Kidney epithelial cell (primary cell): ENCODE measurements at regions not wholly inside any gene's neighbourhood (a gene's known extent, or its start where the extent isn't known, plus 50 kb on each side); places are given as distances from the start of the nearest gene placed in this dataset.
"Not testable (repeated sequence)": the region's sequence is repeated elsewhere in the genome, so short reads cannot be mapped to it uniquely, and the experiment has no call there.

Source experiments
- DNase-seq: peaks from one replicate; pipeline ENCODE4 v3.0.0-alpha.2; 2010; ENCODE audit warnings: low read depth
- H3K27me3 ChIP-seq: 2 replicates; pipeline ENCODE4 v1.6.0; 2011; ENCODE audit warnings: low read length; ENCODE audit not compliant: control insufficient read depth, insufficient read depth
- H3K36me3 ChIP-seq: 2 replicates; pipeline ENCODE4 v1.5.1; 2011; ENCODE audit warnings: low read length; ENCODE audit not compliant: control insufficient read depth, insufficient read depth
- H3K4me3 ChIP-seq: 2 replicates; pipeline ENCODE4 v1.5.1; 2011; ENCODE audit warnings: low read depth, mild to moderate bottlenecking, control low read depth, low read length
- TF ChIP-seq, protein P1 (sequence below): IDR thresholded peaks from 2 replicates; pipeline ENCODE4 v1.5.1; 2011; ENCODE audit warnings: mild to moderate bottlenecking, moderate library complexity, low read length, control low read depth, inconsistent platforms; ENCODE audit not compliant: insufficient read depth, poor library complexity, severe bottlenecking

DNA sequence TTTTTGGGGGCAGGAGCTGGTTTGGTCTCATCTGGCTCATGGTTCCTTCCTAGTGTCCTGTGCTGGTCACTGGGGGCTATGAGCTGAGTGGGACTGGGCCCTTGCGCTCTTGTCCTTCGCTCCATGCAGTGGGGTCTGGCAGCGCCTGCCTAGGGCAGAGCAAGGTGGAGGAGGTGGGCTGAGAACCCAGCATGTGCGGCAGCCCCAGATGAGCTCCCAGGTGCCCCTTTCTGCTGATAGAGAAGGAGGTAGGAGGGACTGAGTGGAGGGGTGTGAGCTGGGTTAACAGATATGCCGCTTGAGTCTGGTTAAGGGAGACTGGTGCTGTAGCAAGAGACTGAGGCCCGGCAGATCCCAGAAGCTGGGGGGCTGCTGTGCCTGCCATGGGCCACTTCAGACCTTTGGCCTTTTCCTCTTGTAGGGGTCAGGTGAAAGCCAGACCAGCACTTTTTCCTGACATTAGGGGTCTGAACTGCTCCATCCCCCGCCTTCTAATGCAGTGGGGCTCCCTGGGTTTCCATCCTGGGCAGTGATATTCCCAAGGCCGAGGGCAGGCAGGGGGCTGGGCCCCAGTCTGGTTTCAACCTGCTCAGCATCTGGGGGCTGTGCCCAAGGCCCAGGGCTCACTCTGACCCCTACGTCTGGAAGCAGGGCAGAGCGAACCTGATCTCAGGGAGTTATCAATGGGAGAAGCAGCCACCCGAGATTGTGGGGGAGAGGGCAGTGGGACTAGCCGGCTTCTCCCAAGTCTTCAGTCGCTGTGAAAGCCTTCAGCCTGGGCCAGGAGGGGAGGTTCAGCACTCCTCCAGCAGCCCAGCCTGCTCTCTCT lies 62.9 kb upstream of the PRR23C start:
- Histone ChIP-seq H3K36me3 (no peaks in the 10 kb centered on the region), H3K27me3 (peaks cover 4% of the 10 kb centered on the region), H3K4me3 (no peak overlapping the region)
- TF ChIP-seq, protein P1, sequence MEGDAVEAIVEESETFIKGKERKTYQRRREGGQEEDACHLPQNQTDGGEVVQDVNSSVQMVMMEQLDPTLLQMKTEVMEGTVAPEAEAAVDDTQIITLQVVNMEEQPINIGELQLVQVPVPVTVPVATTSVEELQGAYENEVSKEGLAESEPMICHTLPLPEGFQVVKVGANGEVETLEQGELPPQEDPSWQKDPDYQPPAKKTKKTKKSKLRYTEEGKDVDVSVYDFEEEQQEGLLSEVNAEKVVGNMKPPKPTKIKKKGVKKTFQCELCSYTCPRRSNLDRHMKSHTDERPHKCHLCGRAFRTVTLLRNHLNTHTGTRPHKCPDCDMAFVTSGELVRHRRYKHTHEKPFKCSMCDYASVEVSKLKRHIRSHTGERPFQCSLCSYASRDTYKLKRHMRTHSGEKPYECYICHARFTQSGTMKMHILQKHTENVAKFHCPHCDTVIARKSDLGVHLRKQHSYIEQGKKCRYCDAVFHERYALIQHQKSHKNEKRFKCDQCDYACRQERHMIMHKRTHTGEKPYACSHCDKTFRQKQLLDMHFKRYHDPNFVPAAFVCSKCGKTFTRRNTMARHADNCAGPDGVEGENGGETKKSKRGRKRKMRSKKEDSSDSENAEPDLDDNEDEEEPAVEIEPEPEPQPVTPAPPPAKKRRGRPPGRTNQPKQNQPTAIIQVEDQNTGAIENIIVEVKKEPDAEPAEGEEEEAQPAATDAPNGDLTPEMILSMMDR, result no peak
- DNase-seq, result no peak

DNA sequence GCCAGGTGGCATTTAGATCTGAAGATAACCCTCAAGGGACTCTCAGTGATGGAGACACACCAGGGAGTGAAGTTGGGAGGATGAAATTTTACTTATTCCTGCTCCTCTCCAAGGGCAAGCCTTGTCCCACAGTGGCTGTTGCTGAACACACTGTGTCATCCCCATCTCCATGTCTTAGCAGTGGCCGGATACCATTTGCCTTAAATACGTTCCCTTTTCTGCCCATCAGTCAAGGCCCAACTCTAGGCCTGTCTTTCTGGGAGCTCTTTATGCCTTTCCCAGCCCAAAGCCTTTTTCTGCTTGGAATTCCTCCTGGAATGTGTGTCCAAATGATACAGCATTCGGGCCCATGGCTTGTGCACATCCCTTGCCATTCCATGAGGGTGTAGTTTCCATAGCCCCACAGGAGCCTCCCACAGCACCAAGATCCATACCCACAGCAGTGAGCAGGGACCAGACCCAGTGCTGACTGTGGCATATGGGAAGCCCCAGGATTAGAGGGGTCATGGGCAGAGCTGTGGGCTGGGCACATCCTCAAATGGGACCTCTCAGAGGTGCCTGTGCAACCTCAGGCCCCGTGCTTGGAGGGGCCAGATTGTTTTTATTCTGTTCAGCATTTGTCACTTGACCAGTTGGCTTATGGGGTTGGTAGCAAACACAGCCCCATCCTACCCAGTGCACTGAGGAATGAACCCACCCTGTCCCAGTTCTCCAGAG lies 63.7 kb upstream of the PRR23C start:
- Histone ChIP-seq H3K4me3 (no peak overlapping the region), H3K36me3 (no peaks in the 10 kb centered on the region), H3K27me3 (peaks cover 4% of the 10 kb centered on the region)
- DNase-seq, result no peak
- TF ChIP-seq, protein P1, result no peak

DNA sequence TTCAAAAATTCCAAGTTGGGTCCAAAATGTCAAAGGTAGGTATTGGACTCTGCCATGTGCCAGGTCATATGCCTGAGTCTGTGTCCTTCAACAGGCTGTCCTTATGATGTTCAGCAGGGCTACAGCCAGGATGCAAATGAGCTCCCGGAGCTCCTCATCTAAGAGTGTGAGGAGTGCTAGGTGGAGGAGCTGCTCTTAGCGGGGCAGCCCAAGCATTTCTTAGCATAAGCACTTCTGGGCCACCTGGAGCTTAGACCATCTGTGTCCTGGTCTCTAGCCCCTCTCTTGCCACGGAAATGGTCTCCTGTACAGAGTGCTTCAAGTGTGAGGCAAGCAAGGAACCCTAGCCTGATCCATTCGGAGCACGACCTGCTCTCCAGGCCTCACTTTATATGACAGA lies 64.6 kb upstream of the PRR23C start:
- no peak for DNase-seq
- peaks cover 4% of the 10 kb centered on the region for H3K27me3 ChIP-seq
- no peaks in the 10 kb centered on the region for H3K36me3 ChIP-seq
- H3K4me3 ChIP-seq, result no peak overlapping the region
- TF ChIP-seq, protein P1, result no peak

DNA sequence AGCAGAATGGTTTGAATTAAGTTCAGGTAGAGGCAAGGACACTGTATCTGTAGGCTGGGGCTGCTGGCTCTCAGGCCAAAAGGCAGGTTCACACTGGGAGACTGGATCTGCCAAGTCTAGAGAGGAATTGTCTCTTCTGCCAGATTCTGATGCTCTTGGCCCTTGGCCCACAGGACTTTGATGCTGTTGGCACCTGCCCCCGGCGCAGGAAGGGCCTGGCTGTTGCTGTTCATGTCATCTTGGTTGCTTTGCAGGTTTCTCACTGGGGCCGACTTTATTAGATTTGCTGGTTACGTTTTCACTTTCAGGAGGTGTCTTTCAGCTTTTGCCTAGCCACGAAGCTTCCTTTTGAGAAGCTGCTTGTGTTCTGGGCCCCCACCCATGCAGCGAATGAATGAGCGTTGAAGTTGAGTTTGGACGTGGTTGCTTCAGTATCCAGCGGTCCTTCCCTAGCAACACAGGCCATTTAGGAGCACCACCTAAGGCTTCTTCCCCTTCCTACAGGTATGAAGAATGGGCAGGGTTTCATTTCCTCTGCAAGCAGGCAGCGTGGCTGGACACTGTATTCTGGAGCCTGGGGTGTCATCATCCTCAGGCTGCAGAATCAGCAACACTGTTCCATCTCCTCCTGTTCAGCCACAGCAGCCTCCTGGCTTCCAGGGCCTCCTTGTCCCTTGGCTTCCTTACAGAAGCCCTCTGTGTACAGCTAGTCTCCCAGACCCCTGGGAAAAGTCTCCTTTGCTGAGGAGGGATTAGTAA lies 65.6 kb upstream of the PRR23C start:
- Histone ChIP-seq H3K36me3 (no peaks in the 10 kb centered on the region), H3K27me3 (peaks cover 4% of the 10 kb centered on the region), H3K4me3 (no peak overlapping the region)
- DNase-seq, result no peak
- TF ChIP-seq, protein P1, result no peak

DNA sequence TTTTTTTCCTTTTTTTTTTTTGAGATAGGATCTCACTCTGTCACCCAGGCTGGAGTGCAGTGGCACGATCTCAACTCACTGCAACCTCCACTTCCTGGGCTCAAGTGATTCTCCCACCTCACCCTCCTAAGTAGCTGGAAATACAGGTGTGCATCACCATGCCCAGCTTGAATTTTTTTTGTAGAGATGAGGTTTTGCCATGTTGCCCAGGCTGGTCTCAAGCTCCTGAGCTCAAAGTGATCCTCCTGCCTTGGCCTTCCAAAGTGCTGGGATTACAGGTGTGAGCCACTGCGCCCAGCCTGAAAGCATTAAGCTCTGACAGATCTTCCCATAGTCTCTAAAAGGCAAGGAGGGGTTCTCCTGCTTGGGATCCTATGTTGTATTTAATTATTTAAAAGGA lies 66.2 kb upstream of the PRR23C start:
- H3K4me3 ChIP-seq, H3K27me3 ChIP-seq, DNase-seq, H3K36me3 ChIP-seq: not testable (repeated sequence)
